OCI-LY1 (cell line): ENCODE measurements at regions not wholly inside any gene's neighbourhood (a gene's known extent, or its start where the extent isn't known, plus 50 kb on each side); places are given as distances from the start of the nearest gene placed in this dataset.

Source experiments
- H2AFZ ChIP-seq: fragments of 200-600 bp; sonication (generic), shearing (Covaris generic); 2 replicates; pipeline ENCODE4 v1.6.0; 2014; ENCODE audit warnings: antibody characterized with exemption, mild to moderate bottlenecking, low read length
- H3F3A ChIP-seq: fragments of 200-600 bp; sonication (generic), shearing (Covaris generic); 2 replicates; pipeline ENCODE4 v1.6.0; 2014; ENCODE audit warnings: mild to moderate bottlenecking, antibody characterized with exemption, low read length, moderate library complexity; ENCODE audit not compliant: insufficient read depth
- H3K27ac ChIP-seq: fragments of 200-600 bp; sonication (generic); 2 replicates; pipeline ENCODE4 v1.5.1; 2014; ENCODE audit warnings: low read length, mixed run types, mild to moderate bottlenecking, low read depth; ENCODE audit not compliant: poor library complexity, severe bottlenecking
- H3K27me3 ChIP-seq: fragments of 200-600 bp; sonication (generic); 2 replicates; pipeline ENCODE4 v1.6.0; 2014; ENCODE audit warnings: antibody characterized with exemption, mild to moderate bottlenecking, low read length, moderate library complexity; ENCODE audit not compliant: insufficient read depth
- H3K36me3 ChIP-seq: fragments of 200-600 bp; sonication (generic); 2 replicates; pipeline ENCODE4 v1.6.1; 2014; ENCODE audit warnings: mild to moderate bottlenecking, antibody characterized with exemption, low read length, moderate library complexity, mixed read lengths; ENCODE audit not compliant: insufficient read depth
- H3K4me1 ChIP-seq: fragments of 200-600 bp; sonication (generic); 2 replicates; pipeline ENCODE4 v1.5.1; 2014; ENCODE audit warnings: mild to moderate bottlenecking, low read length, moderate library complexity; ENCODE audit not compliant: insufficient read depth, severe bottlenecking
- H3K4me2 ChIP-seq: fragments of 200-600 bp; sonication (generic), shearing (Covaris generic); 2 replicates; pipeline ENCODE4 v1.6.1; 2014; ENCODE audit warnings: low read length
- H3K4me3 ChIP-seq: fragments of 200-600 bp; sonication (generic); 2 replicates; pipeline ENCODE4 v1.5.1; 2014; ENCODE audit warnings: low read length, low read depth, mild to moderate bottlenecking, mixed read lengths; ENCODE audit not compliant: poor library complexity, severe bottlenecking
- H3K79me2 ChIP-seq: fragments of 200-600 bp; shearing (Covaris generic); 2 replicates; pipeline ENCODE4 v1.6.1; 2016; ENCODE audit warnings: mixed run types, low read length, mixed read lengths; ENCODE audit not compliant: insufficient read depth
- H3K9ac ChIP-seq: fragments of 200-600 bp; sonication (generic), shearing (Covaris generic); 2 replicates; pipeline ENCODE4 v1.6.1; 2014; ENCODE audit warnings: mild to moderate bottlenecking, low read length, mixed read lengths
- H3K9me2 ChIP-seq: fragments of 200-600 bp; sonication (generic), shearing (Covaris generic); 2 replicates; pipeline ENCODE4 v1.6.1; 2014; ENCODE audit warnings: low read depth, mild to moderate bottlenecking, low read length, mixed read lengths
- H3K9me3 ChIP-seq: fragments of 200-600 bp; shearing (Covaris generic); 2 replicates; pipeline ENCODE4 v1.6.1; 2014; ENCODE audit warnings: low read length, mixed read lengths
- H4K20me1 ChIP-seq: fragments of 200-600 bp; sonication (generic), shearing (Covaris generic); 2 replicates; pipeline ENCODE4 v1.6.0; 2016; ENCODE audit warnings: mild to moderate bottlenecking, low read length; ENCODE audit not compliant: insufficient read depth
- CTCF ChIP-seq: fragments of 200-600 bp; sonication (generic), shearing (Covaris generic); IDR thresholded peaks from 2 replicates; pipeline ENCODE4 v1.5.1; 2017; ENCODE audit warnings: mild to moderate bottlenecking, antibody characterized with exemption, low read length, moderate library complexity, mixed read lengths
- EZH2 ChIP-seq: fragments of 200-600 bp; sonication (generic), shearing (Covaris generic); IDR thresholded peaks from 2 replicates; pipeline ENCODE4 v1.8.0; 2017; ENCODE audit warnings: borderline replicate concordance, mixed run types, mild to moderate bottlenecking, antibody characterized with exemption, low read length, moderate library complexity, mixed read lengths

DNA sequence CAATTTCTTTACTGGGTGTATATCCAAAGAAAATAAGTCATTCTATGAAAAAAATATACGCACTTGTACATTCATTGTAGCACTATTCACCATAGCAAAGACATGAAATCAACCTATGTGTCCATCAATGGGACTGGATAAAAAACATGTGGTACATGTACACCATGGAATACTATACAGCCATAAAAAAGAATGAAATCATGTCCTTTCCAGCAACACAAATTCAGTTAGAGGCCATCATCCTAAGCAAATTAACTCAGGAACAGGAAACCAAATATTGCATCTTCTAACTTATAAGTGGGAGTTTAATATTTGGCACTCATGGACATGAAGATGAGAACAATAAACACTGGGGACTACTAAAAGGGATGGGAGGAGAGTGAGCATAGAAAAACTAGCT is 325.7 kb downstream of the TGFB2 start:
- H3K27ac ChIP-seq = no peak overlapping the region
- no peak for TF ChIP-seq EZH2
- no peak for TF ChIP-seq CTCF

GRCh38 chr1:218671573-218671972 is 326.4 kb downstream of the TGFB2 start:
- no peaks in the 10 kb centered on the region for H3K27me3 ChIP-seq
- no peaks in the 10 kb centered on the region for H3F3A ChIP-seq
- no peak overlapping the region for H3K27ac ChIP-seq
- H3K36me3 ChIP-seq = no peaks in the 10 kb centered on the region
- no peaks in the 10 kb centered on the region for H4K20me1 ChIP-seq
- H3K4me2 ChIP-seq = no peak overlapping the region
- H3K9ac ChIP-seq = no peak overlapping the region
- H3K4me1 ChIP-seq = no peaks in the 10 kb centered on the region
- no peak overlapping the region for H3K4me3 ChIP-seq
- H3K9me2 ChIP-seq = no peaks in the 10 kb centered on the region
- H2AFZ ChIP-seq = no peak overlapping the region
- no peaks in the 10 kb centered on the region for H3K79me2 ChIP-seq
- no peaks in the 10 kb centered on the region for H3K9me3 ChIP-seq
- TF ChIP-seq CTCF (no peak), EZH2 (no peak)

More for the DNA sequence above, 325.7 kb downstream of the TGFB2 start:
- Histone ChIP-seq H4K20me1 (no peaks in the 10 kb centered on the region), H3K4me1 (no peaks in the 10 kb centered on the region), H3K4me3 (no peak overlapping the region), H3K9ac (no peak overlapping the region), H3K9me2 (no peaks in the 10 kb centered on the region), H3K27me3 (no peaks in the 10 kb centered on the region), H3K4me2 (no peak overlapping the region), H3F3A (no peaks in the 10 kb centered on the region), H3K36me3 (no peaks in the 10 kb centered on the region), H3K79me2 (no peaks in the 10 kb centered on the region), H3K9me3 (no peaks in the 10 kb centered on the region), H2AFZ (no peak overlapping the region)

GRCh38 chr1:218673170-218673569 is 328.0 kb downstream of the TGFB2 start:
- H4K20me1 ChIP-seq = no peaks in the 10 kb centered on the region
- no peak overlapping the region for H3K4me3 ChIP-seq
- no peak overlapping the region for H2AFZ ChIP-seq
- H3K9ac ChIP-seq = no peak overlapping the region
- no peak overlapping the region for H3K4me2 ChIP-seq
- H3K79me2 ChIP-seq = no peaks in the 10 kb centered on the region
- no peaks in the 10 kb centered on the region for H3K4me1 ChIP-seq
- no peaks in the 10 kb centered on the region for H3K36me3 ChIP-seq
- TF ChIP-seq EZH2 (no peak), CTCF (no peak)
- no peaks in the 10 kb centered on the region for H3K9me3 ChIP-seq
- no peaks in the 10 kb centered on the region for H3F3A ChIP-seq
- no peak overlapping the region for H3K27ac ChIP-seq
- H3K27me3 ChIP-seq = no peaks in the 10 kb centered on the region
- H3K9me2 ChIP-seq = no peaks in the 10 kb centered on the region
